GM18873 (cell line): ENCODE measurements at regions not wholly inside any gene's neighbourhood (a gene's known extent, or its start where the extent isn't known, plus 50 kb on each side); places are given as distances from the start of the nearest gene placed in this dataset.
"Not testable (repeated sequence)": the region's sequence is repeated elsewhere in the genome, so short reads cannot be mapped to it uniquely, and the experiment has no call there.

Experiments
- ATAC-seq: cut with Tn5 transposase; IDR thresholded peaks from one replicate; pipeline ENCODE4 v1.9.1; 2021; ENCODE audit warnings: mild to moderate bottlenecking, moderate library complexity, moderate number of reproducible peaks; ENCODE audit not compliant: unreplicated experiment, low FRiP score

- ATAC-seq: not testable (repeated sequence)
Observed at GRCh38 chr17:15858082-15858481, 86.8 kb upstream of the ADORA2B start.

DNA sequence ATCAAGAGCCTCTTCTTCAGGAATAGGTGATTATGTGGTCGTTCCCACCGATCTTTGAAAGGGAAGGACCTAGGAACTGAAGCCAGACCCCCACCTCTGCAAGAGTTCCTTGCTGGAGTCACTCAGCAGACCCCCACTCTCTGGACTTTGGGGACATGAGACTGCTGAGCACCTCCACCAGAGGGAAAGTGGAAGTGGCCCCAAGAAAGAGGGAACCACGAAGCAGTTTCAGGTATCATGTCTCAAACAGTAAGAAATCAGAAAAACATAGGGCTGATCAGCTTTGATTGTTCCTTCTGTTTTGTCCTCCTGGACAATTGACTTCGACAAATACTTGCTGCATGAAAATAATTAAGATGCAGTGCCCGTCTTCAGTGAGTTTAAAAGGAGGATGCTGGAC, 84.2 kb upstream of the ADORA2B start:
- not testable (repeated sequence) for ATAC-seq

GRCh38 chr17:15864061-15864460, 80.9 kb upstream of the ADORA2B start:
- not testable (repeated sequence) for ATAC-seq

DNA sequence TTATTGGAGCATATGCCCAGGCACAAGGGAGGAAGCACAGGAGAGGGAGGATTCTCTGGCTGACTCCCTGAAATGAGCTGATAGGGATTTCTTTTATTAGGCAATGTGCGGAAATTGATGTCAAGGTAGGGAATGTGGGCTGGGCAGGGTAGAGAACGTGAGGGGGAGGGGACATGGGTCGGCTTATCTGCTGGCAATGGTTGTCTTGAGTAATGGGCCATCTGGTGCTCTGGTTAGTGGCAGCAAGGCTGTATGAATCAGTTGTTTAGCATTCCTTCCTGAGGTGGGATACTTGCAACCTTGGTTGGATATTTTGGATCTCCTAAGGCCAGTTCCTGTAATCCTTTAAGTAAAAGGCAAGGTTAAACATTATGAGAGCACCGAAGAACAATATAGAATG, 80.5 kb upstream of the ADORA2B start:
- ATAC-seq: not testable (repeated sequence)

DNA sequence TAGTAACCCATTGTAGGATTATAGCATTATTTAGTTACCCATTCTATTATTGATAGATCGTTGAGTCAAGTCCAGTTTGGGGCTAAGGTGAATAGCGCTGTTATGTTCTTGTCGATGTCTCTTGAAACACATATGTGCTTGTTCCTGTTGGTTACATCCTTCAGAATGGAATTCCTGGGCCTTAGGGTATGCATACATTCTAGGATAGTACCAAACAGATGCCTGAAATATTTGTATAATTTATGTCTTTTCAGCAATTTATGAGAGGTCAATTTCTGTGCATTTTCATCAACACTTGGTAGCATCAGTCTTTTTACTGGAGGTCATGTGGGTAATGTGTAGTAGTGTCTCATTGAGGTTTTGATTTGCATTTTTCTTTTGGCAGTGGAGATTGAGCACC, 78.9 kb upstream of the ADORA2B start:
- not testable (repeated sequence) for ATAC-seq

- ATAC-seq: not testable (repeated sequence)
Observed at GRCh38 chr17:15867331-15867730, 77.6 kb upstream of the ADORA2B start.

DNA sequence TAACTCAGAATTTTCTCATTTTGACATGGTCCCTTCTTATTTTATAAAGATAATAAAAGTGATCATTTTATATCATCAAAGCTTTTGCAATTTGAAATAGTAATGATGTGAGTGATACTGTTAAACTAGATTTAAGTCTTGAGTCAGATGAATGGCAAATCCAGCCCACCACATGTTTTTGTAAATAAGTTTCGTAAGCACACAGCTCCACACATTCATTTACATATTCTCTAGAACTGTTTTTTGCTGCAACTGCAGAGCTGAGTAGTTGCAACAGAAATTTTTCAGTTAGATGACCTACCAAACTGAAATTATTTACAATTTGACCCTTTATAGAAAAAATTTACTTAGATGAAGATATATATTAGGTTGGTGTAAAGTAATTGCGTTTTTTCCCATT, 75.1 kb upstream of the ADORA2B start:
- ATAC-seq: not testable (repeated sequence)

- not testable (repeated sequence) for ATAC-seq
Observed at GRCh38 chr17:15872677-15873076, 72.3 kb upstream of the ADORA2B start.

DNA sequence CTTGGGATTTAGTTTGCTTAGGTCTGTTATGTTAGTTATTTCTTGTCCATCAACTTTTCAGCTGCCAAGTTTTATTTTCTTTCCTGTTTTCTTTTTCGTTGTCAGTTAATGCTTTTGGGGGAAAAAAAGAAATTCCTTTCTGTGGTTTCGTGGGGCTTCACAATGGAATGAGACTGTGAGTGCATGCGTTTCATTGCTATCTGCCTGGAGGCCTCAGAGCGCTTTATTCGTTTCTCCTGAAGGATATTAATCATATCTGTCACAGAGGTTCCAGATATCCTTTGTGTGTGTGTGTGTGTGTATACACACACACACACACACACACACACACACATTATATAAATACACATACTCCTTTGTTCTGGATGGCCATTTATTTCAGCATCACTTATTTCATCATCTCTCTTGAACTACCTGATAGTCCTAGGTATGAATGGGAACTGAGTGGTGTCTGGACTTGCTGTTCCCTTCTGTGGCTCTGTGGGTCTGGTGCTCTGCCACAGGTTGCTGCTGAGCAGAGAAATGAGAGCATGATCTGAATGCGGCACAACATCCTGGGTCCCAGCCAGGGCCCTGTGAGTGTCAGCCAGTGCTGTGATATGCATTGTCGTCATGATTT, 66.9 kb upstream of the ADORA2B start:
- not testable (repeated sequence) for ATAC-seq

DNA sequence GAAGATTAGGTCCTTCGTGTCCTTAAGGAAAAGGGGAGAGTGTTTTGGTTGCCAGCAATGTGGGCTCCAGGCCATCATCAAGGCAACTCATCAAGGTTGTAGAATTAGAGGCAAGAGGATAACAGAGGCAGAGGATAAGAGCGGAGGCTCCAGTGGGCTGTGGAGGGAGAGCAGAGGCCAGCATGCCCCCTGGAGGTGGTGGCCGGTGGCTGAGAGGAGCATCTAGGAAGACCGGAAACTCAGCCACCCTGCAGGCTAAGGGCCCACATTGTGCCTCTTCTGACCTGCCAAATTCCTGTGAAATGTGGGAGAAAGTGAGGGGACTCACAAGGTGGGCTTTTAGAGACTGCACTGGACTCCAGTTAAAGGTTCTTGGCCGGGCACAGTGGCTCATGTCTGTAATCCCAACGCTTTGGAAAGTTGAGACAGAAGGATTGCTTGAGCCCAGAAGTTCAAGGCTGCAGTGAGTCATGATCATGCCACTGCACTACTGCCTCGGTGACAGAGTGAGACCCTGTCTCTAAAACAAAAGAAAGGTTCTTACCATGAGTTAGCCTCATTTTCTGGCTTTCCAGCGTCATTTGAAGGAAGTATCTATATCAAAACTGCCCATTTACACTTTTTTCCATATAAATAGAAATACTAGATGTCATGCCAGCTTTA, 62.7 kb upstream of the ADORA2B start:
- ATAC-seq: no peak

DNA sequence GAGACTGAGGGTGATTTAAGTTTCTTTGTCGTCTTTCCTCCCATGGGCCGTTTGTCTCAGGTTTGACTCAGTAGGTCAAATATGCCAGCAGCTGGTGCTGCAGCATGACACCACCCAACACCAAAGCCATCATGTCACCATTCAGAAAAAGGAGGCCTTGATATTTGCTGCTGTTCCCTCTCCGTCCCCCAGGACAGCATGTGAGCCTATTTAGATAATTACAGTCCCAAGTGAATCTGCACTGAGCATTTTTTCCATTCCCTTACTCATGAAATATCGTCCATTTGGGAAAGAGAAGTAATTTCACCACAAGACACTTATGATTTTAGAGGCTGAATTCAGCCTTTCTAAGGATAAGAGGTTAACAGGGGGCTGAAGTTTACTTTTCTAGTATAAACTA, 62.2 kb upstream of the ADORA2B start:
- ATAC-seq: no peak

DNA sequence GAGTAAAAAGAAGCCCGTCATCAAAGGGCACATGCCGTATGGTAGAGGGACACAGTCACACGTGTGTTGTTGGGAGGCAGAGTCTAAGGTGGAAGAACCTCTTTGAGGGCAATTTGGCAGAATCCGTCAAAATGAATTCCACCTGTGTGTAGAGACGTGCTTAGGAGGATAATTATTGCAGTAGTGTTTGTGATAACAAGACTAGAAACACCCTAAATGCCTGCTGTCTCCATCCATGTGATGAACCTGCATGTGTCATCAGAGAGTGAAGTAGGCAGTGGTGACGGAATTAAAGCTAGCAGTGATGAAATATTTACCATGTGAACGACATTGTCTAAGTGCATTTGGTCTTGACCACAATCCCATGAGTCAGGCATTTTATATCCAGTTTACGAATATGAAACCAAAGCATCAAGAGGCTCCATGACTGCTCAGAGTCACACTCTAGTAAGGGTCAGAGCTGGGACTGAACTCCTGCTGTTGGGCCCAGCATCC, 61.3 kb upstream of the ADORA2B start:
- no peak for ATAC-seq

- ATAC-seq: no peak
Observed at GRCh38 chr17:15884731-15885130, 60.2 kb upstream of the ADORA2B start.

- ATAC-seq: no peak
Observed at GRCh38 chr17:15885770-15886169, 59.2 kb upstream of the ADORA2B start.

DNA sequence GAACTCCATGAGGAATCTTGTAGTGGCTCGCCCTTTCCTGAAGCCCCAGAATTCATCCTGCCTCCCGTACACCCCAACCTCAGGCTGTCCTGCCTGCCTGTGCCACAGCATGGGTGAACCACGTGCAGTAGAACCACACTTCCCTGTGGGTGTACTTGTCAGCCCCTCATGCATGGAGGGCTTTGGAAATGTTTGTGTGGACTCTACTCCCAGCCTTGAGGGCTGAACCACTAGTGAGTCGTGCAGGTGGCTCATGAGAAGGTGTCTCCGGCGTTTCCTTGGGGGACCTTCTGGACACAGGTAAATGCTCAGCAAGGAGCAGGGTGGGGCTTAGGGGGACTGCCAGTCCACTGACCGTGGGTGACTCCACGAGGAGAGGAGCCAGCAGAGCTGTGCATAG, 58.7 kb upstream of the ADORA2B start:
- ATAC-seq: no peak

DNA sequence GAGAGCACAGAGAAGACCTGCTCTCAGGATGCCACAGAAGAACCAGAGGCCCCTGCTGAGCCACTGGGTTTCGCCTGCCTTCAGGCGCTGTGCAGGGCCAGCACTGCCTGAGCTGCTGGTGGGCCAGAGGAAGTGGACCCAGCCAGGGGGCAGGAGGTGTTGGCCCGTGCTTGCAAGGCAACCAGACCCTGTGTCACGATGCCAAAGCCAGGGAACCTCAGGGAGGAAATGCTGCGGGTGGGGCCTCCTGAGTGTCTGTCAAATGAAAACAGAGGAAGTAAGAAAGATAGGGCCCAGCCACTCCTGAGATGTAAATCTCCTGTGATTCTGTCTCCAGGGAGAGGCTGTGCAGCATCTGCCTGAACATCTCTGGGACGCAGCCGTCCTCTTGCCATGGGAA, 58.1 kb upstream of the ADORA2B start:
- no peak for ATAC-seq

- no peak for ATAC-seq
Observed at GRCh38 chr17:15888436-15888835, 56.5 kb upstream of the ADORA2B start.

GRCh38 chr17:15890279-15890892, 54.5 kb upstream of the ADORA2B start:
- no peak for ATAC-seq

- no peak for ATAC-seq
Observed at GRCh38 chr17:15891318-15891717, 53.6 kb upstream of the ADORA2B start.

DNA sequence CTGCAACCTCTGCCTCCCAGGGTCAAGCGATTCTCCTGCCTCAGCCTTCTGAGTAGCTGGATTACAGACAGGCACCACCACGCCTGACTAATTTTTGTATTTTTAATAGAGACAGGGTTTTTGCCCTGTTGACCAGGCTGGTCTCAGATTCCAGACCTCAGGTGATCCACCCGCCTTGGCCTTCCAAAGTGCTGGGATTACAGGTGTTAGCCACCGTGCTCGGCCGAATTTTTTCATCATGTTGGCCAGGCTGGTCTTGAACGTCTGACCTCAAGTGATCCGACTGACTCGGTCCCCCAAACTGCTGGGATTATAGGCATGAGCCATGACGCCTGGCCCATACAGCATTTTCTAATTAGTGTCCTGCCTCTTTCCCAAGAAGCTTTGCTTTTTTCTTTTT, 52.7 kb upstream of the ADORA2B start:
- no peak for ATAC-seq

- ATAC-seq: no peak
Observed at GRCh38 chr17:15892731-15893657, 51.9 kb upstream of the ADORA2B start.
